Lower lobe of right lung (tissue), 2 donors: ENCODE measurements at regions not wholly inside any gene's neighbourhood (a gene's known extent, or its start where the extent isn't known, plus 50 kb on each side); places are given as distances from the start of the nearest gene placed in this dataset.

Experiments used
- ATAC-seq, 2 donors: fragments of 200-7000 bp; cut with Tn5 transposase; one replicate each; pipeline ENCODE4 v1.9.1; 2020 to 2022; ENCODE audit warnings: mild to moderate bottlenecking in 2 of 2, moderate library complexity in 2 of 2
- DNase-seq: peaks from one replicate; pipeline ENCODE4 v3.0.0-alpha.2; 2020
- H3K27ac ChIP-seq: fragments of 200-600 bp; one replicate; pipeline ENCODE4 v1.8.0; 2022
- H3K27me3 ChIP-seq: fragments of 200-600 bp; one replicate; pipeline ENCODE4 v1.8.0; 2022; ENCODE audit warnings: low read depth
- H3K36me3 ChIP-seq: fragments of 200-600 bp; one replicate; pipeline ENCODE4 v1.8.0; 2022; ENCODE audit warnings: mild to moderate bottlenecking
- H3K4me1 ChIP-seq: fragments of 200-600 bp; one replicate; pipeline ENCODE4 v1.8.0; 2022
- H3K4me3 ChIP-seq: fragments of 200-600 bp; one replicate; pipeline ENCODE4 v1.8.0; 2022; ENCODE audit warnings: mild to moderate bottlenecking
- H3K9me3 ChIP-seq: fragments of 200-600 bp; one replicate; pipeline ENCODE4 v1.8.0; 2022
- intact Hi-C: fragments of 100-400 bp; cut with DNase I; formaldehyde crosslinking; loops from one replicate; pipeline ENCODE4 v1.11.0; 2022
- TF ChIP-seq, protein P1 (sequence below): fragments of 200-600 bp; IDR thresholded peaks from one replicate; pipeline ENCODE4 v1.8.0; 2022; ENCODE audit warnings: antibody characterized with exemption, mild to moderate bottlenecking
- donor health status: DM: no; HTN: yes; CAD: no; lungs with severe emphysema.

DNA sequence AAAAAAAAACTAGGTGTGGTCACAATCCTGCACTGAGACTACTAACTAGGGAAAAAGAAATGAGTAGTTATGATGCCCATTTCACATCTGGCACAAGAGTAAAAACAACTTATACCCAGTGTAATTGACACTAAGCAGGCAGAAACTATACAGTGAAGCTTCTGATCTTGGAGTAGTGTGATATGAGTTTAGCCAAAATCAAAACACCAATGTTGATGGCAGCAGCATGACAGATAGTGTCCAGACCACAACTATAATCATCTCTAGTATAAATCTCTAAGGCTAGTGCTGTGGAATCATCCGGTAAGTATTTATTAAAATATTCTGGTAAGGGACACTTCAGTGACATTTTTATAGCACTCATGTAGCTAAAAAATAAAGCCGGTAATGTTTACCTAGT lies 108.5 kb upstream of the EPHA6 start:
- Histone ChIP-seq H3K27me3 (no peaks in the 10 kb centered on the region), H3K27ac (no peak overlapping the region), H3K9me3 (no peaks in the 10 kb centered on the region), H3K4me3 (no peak overlapping the region), H3K4me1 (no peaks in the 10 kb centered on the region), H3K36me3 (no peaks in the 10 kb centered on the region)
- intact Hi-C loops: no loop called here
- ATAC-seq (no peak), DNase-seq (no peak)
- TF ChIP-seq, protein P1, sequence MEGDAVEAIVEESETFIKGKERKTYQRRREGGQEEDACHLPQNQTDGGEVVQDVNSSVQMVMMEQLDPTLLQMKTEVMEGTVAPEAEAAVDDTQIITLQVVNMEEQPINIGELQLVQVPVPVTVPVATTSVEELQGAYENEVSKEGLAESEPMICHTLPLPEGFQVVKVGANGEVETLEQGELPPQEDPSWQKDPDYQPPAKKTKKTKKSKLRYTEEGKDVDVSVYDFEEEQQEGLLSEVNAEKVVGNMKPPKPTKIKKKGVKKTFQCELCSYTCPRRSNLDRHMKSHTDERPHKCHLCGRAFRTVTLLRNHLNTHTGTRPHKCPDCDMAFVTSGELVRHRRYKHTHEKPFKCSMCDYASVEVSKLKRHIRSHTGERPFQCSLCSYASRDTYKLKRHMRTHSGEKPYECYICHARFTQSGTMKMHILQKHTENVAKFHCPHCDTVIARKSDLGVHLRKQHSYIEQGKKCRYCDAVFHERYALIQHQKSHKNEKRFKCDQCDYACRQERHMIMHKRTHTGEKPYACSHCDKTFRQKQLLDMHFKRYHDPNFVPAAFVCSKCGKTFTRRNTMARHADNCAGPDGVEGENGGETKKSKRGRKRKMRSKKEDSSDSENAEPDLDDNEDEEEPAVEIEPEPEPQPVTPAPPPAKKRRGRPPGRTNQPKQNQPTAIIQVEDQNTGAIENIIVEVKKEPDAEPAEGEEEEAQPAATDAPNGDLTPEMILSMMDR: no peak

DNA sequence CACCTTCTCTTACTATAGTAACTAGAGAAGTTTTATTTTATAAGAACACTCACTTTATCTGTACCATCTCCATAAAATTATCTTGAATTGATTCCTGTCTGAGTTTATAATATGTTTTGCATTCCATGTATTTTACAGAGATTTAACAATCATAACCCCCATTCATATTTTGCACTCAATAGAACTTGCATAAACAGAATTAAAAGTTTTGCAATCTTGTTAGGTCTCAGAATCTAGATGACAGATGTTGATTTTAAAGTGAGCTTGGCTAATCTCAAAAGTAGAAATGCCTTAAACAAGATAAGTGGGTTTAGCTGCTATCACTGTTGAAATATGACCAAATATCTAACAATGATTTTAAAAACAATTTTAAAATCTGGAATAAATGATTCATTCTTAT lies 107.9 kb upstream of the EPHA6 start:
- Histone ChIP-seq H3K27ac (no peak overlapping the region), H3K9me3 (no peaks in the 10 kb centered on the region), H3K4me1 (no peaks in the 10 kb centered on the region), H3K36me3 (no peaks in the 10 kb centered on the region), H3K27me3 (no peaks in the 10 kb centered on the region), H3K4me3 (no peak overlapping the region)
- intact Hi-C loops: no loop called here
- TF ChIP-seq, protein P1: no peak
- ATAC-seq (no peak), DNase-seq (no peak)

DNA sequence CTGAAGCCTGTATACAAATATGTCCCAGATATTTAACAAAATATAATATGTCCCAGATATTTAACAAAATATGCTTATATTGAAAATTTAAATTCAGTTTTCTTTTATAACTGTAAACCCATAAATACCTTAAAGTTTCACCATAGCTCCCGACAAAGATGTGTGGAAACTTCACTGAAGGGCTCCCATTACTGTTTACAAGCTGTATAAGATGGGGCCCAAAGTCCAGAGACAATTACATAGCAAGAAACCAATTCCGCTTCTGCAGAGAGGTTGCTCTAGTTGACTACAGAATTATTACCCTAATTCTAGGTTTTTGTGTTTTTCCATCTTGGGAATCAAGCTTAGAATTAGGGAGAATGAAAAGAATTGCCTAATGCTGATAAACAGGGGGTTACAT lies 102.6 kb upstream of the EPHA6 start:
- TF ChIP-seq, protein P1: no peak
- no peaks in the 10 kb centered on the region for H3K9me3 ChIP-seq
- ATAC-seq: no peak
- no peak overlapping the region for H3K27ac ChIP-seq
- no peak overlapping the region for H3K4me3 ChIP-seq
- no peak for DNase-seq
- no peaks in the 10 kb centered on the region for H3K4me1 ChIP-seq
- no peaks in the 10 kb centered on the region for H3K27me3 ChIP-seq
- intact Hi-C loops: no loop called here
- H3K36me3 ChIP-seq: no peaks in the 10 kb centered on the region

DNA sequence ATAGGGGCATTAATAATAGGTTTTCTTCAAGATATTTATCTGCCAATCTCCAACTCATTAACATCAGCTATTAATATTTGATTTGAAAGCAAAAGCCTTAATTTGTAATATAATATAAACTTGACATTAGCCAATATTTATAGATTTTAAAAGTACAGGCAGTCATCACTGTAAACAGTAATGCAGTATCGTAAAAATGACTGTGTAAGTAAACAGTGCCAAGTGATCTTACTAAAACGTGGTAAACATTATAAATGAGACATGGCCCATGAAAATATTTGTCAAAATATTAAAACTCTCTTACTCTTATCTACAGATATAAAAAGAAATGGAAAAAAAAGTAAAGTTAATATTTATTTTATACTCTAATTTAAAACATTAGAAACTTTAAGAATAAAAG lies 101.6 kb upstream of the EPHA6 start:
- Histone ChIP-seq H3K27ac (no peak overlapping the region), H3K36me3 (no peaks in the 10 kb centered on the region), H3K27me3 (no peaks in the 10 kb centered on the region), H3K4me3 (no peak overlapping the region), H3K9me3 (no peaks in the 10 kb centered on the region), H3K4me1 (no peaks in the 10 kb centered on the region)
- intact Hi-C loops: no loop called here
- no peak for DNase-seq
- ATAC-seq: no peak
- TF ChIP-seq, protein P1: no peak

DNA sequence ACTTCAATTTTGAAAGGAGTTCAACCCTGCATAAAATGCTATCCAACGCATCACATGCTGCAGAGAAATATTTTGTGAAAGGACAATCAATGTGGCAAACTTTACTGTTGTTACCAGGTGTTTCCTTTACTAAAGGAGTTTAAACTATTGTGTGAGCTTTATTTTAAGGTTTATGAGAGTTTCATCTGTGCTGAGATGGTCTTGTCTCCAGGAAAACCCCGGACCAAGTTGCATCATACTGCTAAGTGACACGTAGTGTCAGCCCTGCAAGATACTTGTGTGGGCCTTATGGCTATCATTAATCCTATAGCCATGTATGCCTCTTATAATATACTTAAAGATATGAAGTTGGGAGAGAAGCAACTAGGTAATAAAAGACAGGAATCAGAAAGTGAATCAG lies 94.5 kb upstream of the EPHA6 start:
- TF ChIP-seq, protein P1: no peak
- intact Hi-C loops: no loop called here

DNA sequence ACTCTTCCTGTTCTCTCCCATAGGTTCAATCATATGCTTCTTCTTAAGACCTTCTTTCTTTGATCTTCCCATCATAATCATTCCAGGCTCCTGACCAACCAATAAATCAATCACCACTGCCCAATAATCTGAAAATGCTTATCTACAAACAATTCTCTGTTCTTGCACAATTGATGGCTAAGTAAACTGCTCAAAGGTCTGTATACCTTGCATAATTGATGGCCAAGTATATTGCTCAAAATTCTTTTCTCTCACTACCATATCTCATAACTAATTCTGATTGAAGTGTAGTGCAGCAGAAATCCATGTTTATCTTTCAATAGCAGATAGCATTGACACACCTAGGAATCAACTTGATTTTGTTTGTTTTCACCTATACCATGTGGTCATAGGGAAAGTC lies 83.4 kb upstream of the EPHA6 start:
- no peak overlapping the region for H3K27ac ChIP-seq
- H3K27me3 ChIP-seq: no peaks in the 10 kb centered on the region
- no peaks in the 10 kb centered on the region for H3K4me1 ChIP-seq
- TF ChIP-seq, protein P1: no peak
- no peak for ATAC-seq
- no peak overlapping the region for H3K4me3 ChIP-seq
- H3K9me3 ChIP-seq: no peaks in the 10 kb centered on the region
- no peak for DNase-seq
- no peaks in the 10 kb centered on the region for H3K36me3 ChIP-seq
- intact Hi-C loops: no loop called here

More for the DNA sequence above, 94.5 kb upstream of the EPHA6 start:
- ATAC-seq: no peak
- Histone ChIP-seq H3K4me3 (no peak overlapping the region), H3K27ac (no peak overlapping the region), H3K36me3 (no peaks in the 10 kb centered on the region), H3K27me3 (no peaks in the 10 kb centered on the region), H3K4me1 (no peaks in the 10 kb centered on the region), H3K9me3 (no peaks in the 10 kb centered on the region)
- DNase-seq: no peak
